Lower leg skin (tissue), 4 donors: ENCODE measurements at regions not wholly inside any gene's neighbourhood (a gene's known extent, or its start where the extent isn't known, plus 50 kb on each side); places are given as distances from the start of the nearest gene placed in this dataset.

Experiments used
- DNase-seq, 2 donors: peaks; one replicate each; pipeline ENCODE4 v3.0.0-alpha.2; 2019; ENCODE audit warnings: low spot score in 2 of 2
- H3K4me3 ChIP-seq: fragments of 200-600 bp; sonication (generic); 2 replicates; pipeline ENCODE4 v1.5.1; 2017; ENCODE audit warnings: mild to moderate bottlenecking, low read depth; ENCODE audit not compliant: poor library complexity, severe bottlenecking
- POLR2A ChIP-seq, 2 donors: fragments of 450-650 bp; IDR thresholded peaks; one replicate each; pipeline ENCODE4 v1.6.1; 2016 to 2017; ENCODE audit warnings: antibody characterized with exemption in 2 of 2, mild to moderate bottlenecking in 1 of 2, moderate library complexity in 1 of 2
- WGBS, 2 donors: methylation state at CpG; one replicate each; pipeline ENCODE4 v1.1.5; 2018; 5-methylcytosine and 5-hydroxymethylcytosine counted together
- intact Hi-C: fragments of 100-400 bp; cut with DNase I; formaldehyde crosslinking; loops from one replicate; pipeline ENCODE4 v1.15.0; 2023; ENCODE audit warnings: low total_unique reads
- TF ChIP-seq, protein P1 (sequence below), 3 donors: fragments of 450-650 bp; IDR thresholded peaks; one replicate each; pipeline ENCODE4 v1.5.1; 2016; ENCODE audit warnings: antibody characterized with exemption in 3 of 3, mild to moderate bottlenecking in 3 of 3, moderate library complexity in 2 of 3

DNA sequence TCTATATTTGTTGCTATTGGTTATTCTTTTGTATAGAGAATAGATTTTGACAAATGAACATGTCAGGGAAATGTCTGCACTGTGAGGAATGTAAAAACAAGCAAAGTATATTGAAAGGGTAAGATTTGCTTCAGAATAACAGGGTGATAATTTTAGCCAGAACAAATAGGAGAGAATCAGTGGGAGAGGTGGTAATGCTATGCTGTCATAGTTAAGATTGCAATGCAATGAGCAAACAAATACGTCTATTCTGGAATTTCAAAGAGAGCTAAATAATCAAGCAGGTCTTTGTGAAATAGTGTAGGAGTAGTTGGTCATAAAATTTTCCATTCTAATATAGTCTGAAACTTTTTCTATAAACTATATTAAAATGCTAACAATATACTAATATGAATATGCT is 1478.4 kb downstream of the TECRL start:
- TF ChIP-seq POLR2A (IDR thresholded peaks at IDR 0.05), result no peak
- TF ChIP-seq, protein P1, sequence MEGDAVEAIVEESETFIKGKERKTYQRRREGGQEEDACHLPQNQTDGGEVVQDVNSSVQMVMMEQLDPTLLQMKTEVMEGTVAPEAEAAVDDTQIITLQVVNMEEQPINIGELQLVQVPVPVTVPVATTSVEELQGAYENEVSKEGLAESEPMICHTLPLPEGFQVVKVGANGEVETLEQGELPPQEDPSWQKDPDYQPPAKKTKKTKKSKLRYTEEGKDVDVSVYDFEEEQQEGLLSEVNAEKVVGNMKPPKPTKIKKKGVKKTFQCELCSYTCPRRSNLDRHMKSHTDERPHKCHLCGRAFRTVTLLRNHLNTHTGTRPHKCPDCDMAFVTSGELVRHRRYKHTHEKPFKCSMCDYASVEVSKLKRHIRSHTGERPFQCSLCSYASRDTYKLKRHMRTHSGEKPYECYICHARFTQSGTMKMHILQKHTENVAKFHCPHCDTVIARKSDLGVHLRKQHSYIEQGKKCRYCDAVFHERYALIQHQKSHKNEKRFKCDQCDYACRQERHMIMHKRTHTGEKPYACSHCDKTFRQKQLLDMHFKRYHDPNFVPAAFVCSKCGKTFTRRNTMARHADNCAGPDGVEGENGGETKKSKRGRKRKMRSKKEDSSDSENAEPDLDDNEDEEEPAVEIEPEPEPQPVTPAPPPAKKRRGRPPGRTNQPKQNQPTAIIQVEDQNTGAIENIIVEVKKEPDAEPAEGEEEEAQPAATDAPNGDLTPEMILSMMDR (IDR thresholded peaks at IDR 0.05), result no peak
- intact Hi-C loops, result no loop called here
- WGBS, 2 donors, result 50 to 67% methylated on average over 1 of the region's 1 CpG
- no peak overlapping the region for H3K4me3 ChIP-seq
- DNase-seq, result no peak

- intact Hi-C loops, result no loop called here
- DNase-seq, result no peak
- 64 to 65% methylated on average over 3 of the region's 3 CpGs for WGBS, 2 donors
- TF ChIP-seq, protein P1 (IDR thresholded peaks at IDR 0.05), result no peak
- no peak for TF ChIP-seq POLR2A (IDR thresholded peaks at IDR 0.05)
- H3K4me3 ChIP-seq, result no peak overlapping the region
These were observed 1480.8 kb downstream of the TECRL start for GRCh38 chr4:62928483-62928882.

DNA sequence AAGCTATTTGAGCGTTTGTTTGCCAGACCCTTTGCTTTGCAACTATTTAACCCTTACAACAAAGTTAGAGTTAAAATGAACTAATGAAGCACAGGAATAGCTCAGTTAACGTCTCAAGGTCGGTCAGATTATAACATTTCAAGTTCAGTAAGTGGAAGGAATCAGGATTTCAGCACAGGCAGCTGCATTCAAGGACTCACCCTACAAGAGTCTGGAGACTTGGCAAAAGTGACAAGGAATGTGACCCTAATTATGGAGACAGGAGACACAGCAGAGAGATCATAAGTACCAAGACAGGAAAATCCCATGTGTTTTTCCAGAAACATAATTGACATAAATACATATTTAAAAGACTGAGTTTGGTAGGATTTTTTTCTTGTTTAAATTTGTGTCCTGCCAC is 1481.7 kb downstream of the TECRL start:
- intact Hi-C loops, result no loop called here
- DNase-seq, result no peak
- no peak overlapping the region for H3K4me3 ChIP-seq
- TF ChIP-seq, protein P1 (IDR thresholded peaks at IDR 0.05), result no peak
- no peak for TF ChIP-seq POLR2A (IDR thresholded peaks at IDR 0.05)
- 63 to 72% methylated on average over 3 of the region's 3 CpGs for WGBS, 2 donors

DNA sequence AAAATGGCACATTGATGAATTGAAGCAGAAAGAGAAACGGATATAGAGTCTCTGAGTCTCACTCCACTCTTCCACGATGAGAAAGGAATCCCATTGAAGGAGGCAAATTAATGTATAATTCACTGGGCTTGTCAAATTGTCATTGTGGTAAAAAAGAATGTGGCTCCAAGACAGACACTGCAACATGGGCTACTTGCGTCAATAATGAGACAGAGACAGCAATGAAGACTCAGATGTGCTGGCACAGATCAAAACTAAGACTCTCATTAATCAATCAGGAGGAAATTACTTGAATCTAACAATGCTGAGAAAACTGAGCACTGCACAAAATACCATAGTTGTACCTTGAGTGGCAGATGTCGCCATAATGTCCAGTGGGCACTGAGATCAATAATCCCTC is 1485.5 kb downstream of the TECRL start:
- no peak overlapping the region for H3K4me3 ChIP-seq
- intact Hi-C loops, result no loop called here
- DNase-seq, result no peak
- TF ChIP-seq POLR2A (IDR thresholded peaks at IDR 0.05), result no peak
- WGBS, 2 donors, result 70 to 78% methylated on average over 4 of the region's 4 CpGs

GRCh38 chr4:62917649-62918048 is 1491.6 kb downstream of the TECRL start:
- intact Hi-C loops, result no loop called here
- DNase-seq, result no peak
- TF ChIP-seq, protein P1 (IDR thresholded peaks at IDR 0.05), result no peak
- no peak for TF ChIP-seq POLR2A (IDR thresholded peaks at IDR 0.05)
- WGBS, 2 donors, result 78 to 81% methylated on average over 2 of the region's 2 CpGs
- H3K4me3 ChIP-seq, result no peak overlapping the region

DNA sequence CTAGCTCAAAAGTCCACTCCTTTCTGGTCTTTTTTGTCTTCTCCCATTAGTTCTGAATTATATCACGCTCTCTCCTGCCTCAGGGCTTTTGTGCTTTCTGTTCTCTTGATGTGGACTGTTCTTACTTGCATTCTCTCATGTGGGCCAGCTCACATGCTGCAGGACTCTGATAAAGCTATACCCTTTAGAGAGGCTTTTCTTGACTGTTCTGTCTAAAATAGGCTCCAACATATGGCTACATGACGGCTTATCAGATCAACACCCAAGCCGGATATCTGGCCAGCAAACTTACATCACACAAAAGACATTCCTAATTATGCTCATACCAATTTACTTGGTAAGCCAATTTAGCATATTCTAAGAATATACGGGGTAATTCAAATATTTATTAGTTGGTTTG is 1494.5 kb downstream of the TECRL start:
- DNase-seq, result no peak
- WGBS, 2 donors, result 52 to 64% methylated on average over 4 of the region's 4 CpGs
- intact Hi-C loops, result no loop called here
- no peak for TF ChIP-seq POLR2A (IDR thresholded peaks at IDR 0.05)
- no peak overlapping the region for H3K4me3 ChIP-seq

- H3K4me3 ChIP-seq, result no peak overlapping the region
- WGBS, 2 donors, result 85 to 89% methylated on average over 1 of the region's 1 CpG
- no peak for DNase-seq
- intact Hi-C loops, result no loop called here
- no peak for TF ChIP-seq POLR2A (IDR thresholded peaks at IDR 0.05)
These were observed 1496.2 kb downstream of the TECRL start for GRCh38 chr4:62913065-62913464.
